Tibial artery (tissue), 4 donors: ENCODE measurements at regions not wholly inside any gene's neighbourhood (a gene's known extent, or its start where the extent isn't known, plus 50 kb on each side); places are given as distances from the start of the nearest gene placed in this dataset.
A peak's percentile ranks its signal among the peaks of the same experiment; 100 is the strongest.

ENCODE experiments used
- DNase-seq, 2 donors: peaks; one replicate each; pipeline ENCODE4 v3.0.0-alpha.2; 2019
- H3K27ac ChIP-seq, 2 donors: fragments of 200-600 bp; sonication (generic) in 1 of 2; 1 replicate in 1 of 2; 2 replicates in 1 of 2; pipeline ENCODE4 v1.5.1; 2018 to 2019; ENCODE audit warnings: mild to moderate bottlenecking in 1 of 2
- H3K27me3 ChIP-seq, 2 donors: fragments of 200-600 bp; sonication (generic) in 1 of 2; one replicate each; pipeline versions ENCODE4 v1.5.1 to v1.6.0; 2016 to 2019
- H3K36me3 ChIP-seq, 3 donors: fragments of 200-600 bp; sonication (generic) in 2 of 3; one replicate each; pipeline ENCODE4 v1.5.1; 2016 to 2019; ENCODE audit warnings: mild to moderate bottlenecking in 2 of 3
- H3K4me1 ChIP-seq, 4 donors: fragments of 200-600 bp; sonication (generic) in 2 of 4; 1 replicate in 3 of 4; 2 replicates in 1 of 4; pipeline ENCODE4 v1.5.1; 2016 to 2019
- H3K4me3 ChIP-seq, 2 donors: fragments of 200-600 bp; sonication (generic) in 1 of 2; 1 replicate in 1 of 2; 2 replicates in 1 of 2; pipeline ENCODE4 v1.5.1; 2018 to 2019; ENCODE audit warnings: mild to moderate bottlenecking in 2 of 2
- H3K9me3 ChIP-seq, 3 donors: fragments of 200-600 bp; sonication (generic) in 1 of 3; one replicate each; pipeline ENCODE4 v1.5.1; 2016 to 2019
- CTCF ChIP-seq, 2 experiments: fragments of 200-600 bp in 1 of 2; fragments of 450-650 bp in 1 of 2; IDR thresholded peaks; one replicate each; pipeline ENCODE4 v1.5.1; 2017 to 2019; ENCODE audit warnings: antibody characterized with exemption in 2 of 2, mild to moderate bottlenecking in 1 of 2, moderate library complexity in 1 of 2
- intact Hi-C: fragments of 100-400 bp; cut with DNase I; formaldehyde crosslinking; loops from one replicate; pipeline ENCODE4 v1.15.0; 2023; ENCODE audit warnings: low total_unique reads

- no peaks in the 10 kb centered on the region for H3K27me3 ChIP-seq
- no peak overlapping the region for H3K27ac ChIP-seq
- TF ChIP-seq CTCF (IDR thresholded peaks at IDR 0.05): no peak
- H3K9me3 ChIP-seq: peaks cover 0 to 12% (median 11%) of the 10 kb centered on the region in 3 donors
- intact Hi-C loops: no loop called here
- DNase-seq: peak in 1 of 2 donors; percentile 25
- H3K4me1 ChIP-seq: no peaks in the 10 kb centered on the region
- H3K36me3 ChIP-seq: no peaks in the 10 kb centered on the region
- no peak overlapping the region for H3K4me3 ChIP-seq
Measured at GRCh38 chr3:102104033-102104432, 254.7 kb downstream of the NFKBIZ start.

GRCh38 chr3:102105193-102105592 lies 255.9 kb downstream of the NFKBIZ start:
- Histone ChIP-seq H3K27me3 (no peaks in the 10 kb centered on the region), H3K4me3 (no peak overlapping the region), H3K36me3 (no peaks in the 10 kb centered on the region), H3K4me1 (no peaks in the 10 kb centered on the region), H3K27ac (no peak overlapping the region), H3K9me3 (peaks cover 0 to 12% (median 11%) of the 10 kb centered on the region in 3 donors)
- DNase-seq: no peak
- intact Hi-C loops: no loop called here
- TF ChIP-seq CTCF (IDR thresholded peaks at IDR 0.05): no peak

DNA sequence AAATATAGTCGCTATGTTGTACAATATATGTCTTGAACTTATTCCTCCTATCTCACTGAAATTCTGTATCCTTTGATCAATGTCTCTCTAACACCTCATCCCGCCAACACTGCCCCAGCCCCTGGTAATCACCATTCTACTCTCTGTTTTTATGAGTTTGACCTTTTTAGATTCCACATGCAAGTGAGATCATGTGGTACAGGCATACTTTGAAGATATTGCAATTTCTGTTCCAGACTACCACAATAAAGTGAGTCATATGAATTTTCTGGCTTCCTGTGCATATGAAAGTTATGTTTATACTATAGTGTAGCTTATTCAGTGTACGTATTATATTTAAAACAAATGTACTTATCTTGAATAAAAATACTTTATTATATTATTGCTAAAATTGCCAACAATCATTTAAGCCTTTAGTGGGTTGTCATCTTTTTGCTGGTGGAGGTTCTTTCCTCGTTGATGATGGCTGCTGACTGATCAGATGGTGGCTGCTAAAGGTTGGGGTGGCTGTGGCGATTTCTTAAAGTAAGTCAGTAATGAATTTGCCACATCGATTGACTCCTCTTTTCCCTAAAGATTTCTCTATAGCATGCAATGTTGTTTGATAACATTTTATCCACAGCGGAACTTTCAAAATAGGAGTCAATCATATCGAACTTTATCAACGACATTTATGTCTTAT lies 257.2 kb downstream of the NFKBIZ start:
- no peaks in the 10 kb centered on the region for H3K36me3 ChIP-seq
- no peaks in the 10 kb centered on the region for H3K4me1 ChIP-seq
- no peak overlapping the region for H3K27ac ChIP-seq
- H3K27me3 ChIP-seq: no peaks in the 10 kb centered on the region
- intact Hi-C loops: no loop called here
- no peak for DNase-seq
- no peak overlapping the region for H3K4me3 ChIP-seq
- peaks cover 0 to 12% (median 11%) of the 10 kb centered on the region in 3 donors for H3K9me3 ChIP-seq
- TF ChIP-seq CTCF (IDR thresholded peaks at IDR 0.05): no peak

GRCh38 chr3:102112704-102113230 lies 263.5 kb downstream of the NFKBIZ start:
- Histone ChIP-seq H3K4me1 (no peaks in the 10 kb centered on the region), H3K9me3 (peaks cover 0 to 9% (median 4%) of the 10 kb centered on the region in 3 donors), H3K4me3 (no peak overlapping the region), H3K27ac (no peak overlapping the region), H3K27me3 (no peaks in the 10 kb centered on the region), H3K36me3 (no peaks in the 10 kb centered on the region)
- no peak for DNase-seq
- intact Hi-C loops: no loop called here
- TF ChIP-seq CTCF (IDR thresholded peaks at IDR 0.05): no peak

DNA sequence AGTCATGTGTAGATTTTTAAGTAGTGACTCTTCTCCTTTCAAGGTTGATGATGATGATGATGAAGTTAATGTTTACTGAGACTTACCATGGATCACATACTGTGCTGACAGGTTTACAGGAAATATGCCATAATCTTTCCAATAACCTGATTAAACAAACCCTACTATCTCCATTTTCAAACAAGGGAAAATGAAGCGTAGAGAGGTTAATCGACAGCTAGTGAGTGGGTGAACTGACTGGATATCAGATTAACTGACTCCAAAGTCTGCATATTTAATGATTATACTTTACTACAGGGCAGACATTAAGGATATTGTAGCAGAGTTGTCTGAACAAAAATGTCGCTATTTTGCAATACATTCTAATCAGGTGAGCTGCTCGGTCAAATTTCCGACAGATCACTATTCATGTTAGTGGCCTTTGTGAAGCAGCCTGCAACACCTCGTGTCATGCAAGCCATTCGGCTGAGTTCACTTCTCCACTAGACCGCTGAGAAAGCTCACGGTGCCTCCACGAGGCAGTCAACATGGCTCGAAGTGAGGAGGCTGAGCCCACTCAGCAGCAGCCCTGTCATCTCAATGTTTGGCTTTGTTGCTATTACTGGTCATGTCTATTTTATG lies 264.2 kb downstream of the NFKBIZ start:
- DNase-seq: no peak
- Histone ChIP-seq H3K4me3 (no peak overlapping the region), H3K9me3 (peaks cover 0 to 1% (median 0%) of the 10 kb centered on the region in 3 donors), H3K27me3 (no peaks in the 10 kb centered on the region), H3K4me1 (no peaks in the 10 kb centered on the region), H3K27ac (no peak overlapping the region), H3K36me3 (no peaks in the 10 kb centered on the region)
- TF ChIP-seq CTCF (IDR thresholded peaks at IDR 0.05): no peak
- intact Hi-C loops: no loop called here
